HG02759 (cell line): ENCODE measurements at regions not wholly inside any gene's neighbourhood (a gene's known extent, or its start where the extent isn't known, plus 50 kb on each side); places are given as distances from the start of the nearest gene placed in this dataset.

Experiments used
- ATAC-seq: cut with Tn5 transposase; IDR thresholded peaks from one replicate; pipeline ENCODE4 v1.9.1; 2021; ENCODE audit warnings: mild to moderate bottlenecking, moderate library complexity; ENCODE audit not compliant: unreplicated experiment

- ATAC-seq: no peak
Observed at GRCh38 chr4:165610679-165611437, 232.1 kb downstream of the CPE start.

DNA sequence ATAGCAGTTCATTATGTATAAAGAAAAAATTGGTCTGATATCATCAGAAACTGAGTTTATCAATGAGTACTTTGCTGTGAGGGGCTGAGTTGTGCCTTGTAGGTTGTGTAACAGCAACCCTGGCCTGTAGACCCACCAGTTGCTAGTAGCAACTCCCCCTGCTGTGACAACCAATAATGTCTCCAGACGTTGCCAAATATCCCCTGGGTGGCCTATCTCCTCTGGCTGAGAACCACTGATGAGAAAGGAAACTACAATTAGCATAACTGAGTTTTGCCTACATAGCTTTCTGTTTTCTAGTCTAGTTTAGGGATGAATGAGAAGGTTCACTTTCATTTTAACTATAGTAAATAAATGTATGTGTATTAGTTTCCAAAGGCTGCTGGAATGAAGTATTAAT lies 234.1 kb downstream of the CPE start:
- peak; percentile 92 for ATAC-seq

DNA sequence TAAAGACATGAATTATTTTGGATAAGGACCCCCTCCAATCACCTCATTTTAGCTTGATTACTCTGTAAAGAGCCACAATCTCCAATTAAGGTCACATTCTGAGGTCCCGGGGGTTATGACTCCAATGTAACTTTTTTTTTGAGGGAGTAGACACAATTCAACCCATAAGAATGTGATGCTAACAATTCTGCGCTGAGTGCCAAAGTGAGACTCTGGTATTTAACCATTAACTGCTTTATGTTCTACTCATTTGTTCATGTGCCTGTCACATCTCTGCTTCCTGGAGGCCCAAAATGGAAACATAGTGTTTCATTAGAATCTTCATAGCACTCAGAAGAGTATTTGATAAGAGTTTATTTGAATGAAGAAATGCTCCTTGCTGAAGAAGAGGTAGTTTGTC lies 234.8 kb downstream of the CPE start:
- ATAC-seq: no peak

DNA sequence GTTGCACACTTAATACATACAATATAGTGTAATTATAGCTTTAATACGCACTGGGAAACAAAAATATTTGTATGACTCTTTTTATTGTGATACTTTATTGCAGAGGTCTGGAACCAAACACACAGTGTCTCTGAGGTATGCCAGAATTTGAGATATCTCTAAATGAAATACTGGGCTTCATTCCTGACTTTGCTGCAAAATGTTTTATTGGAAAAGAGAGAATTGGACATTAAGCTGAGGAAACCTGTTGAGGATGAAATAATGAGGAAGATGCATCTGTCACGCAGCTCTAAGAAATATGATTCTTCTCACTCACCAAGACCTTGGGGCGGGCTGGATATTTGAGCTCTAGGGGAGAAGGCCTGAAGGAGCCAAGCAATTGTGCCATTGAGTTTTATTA lies 242.1 kb downstream of the CPE start:
- ATAC-seq: no peak

GRCh38 chr4:165621983-165622382 lies 243.2 kb downstream of the CPE start:
- ATAC-seq: no peak

- no peak for ATAC-seq
Observed at GRCh38 chr4:165625281-165625680, 246.5 kb downstream of the CPE start.

DNA sequence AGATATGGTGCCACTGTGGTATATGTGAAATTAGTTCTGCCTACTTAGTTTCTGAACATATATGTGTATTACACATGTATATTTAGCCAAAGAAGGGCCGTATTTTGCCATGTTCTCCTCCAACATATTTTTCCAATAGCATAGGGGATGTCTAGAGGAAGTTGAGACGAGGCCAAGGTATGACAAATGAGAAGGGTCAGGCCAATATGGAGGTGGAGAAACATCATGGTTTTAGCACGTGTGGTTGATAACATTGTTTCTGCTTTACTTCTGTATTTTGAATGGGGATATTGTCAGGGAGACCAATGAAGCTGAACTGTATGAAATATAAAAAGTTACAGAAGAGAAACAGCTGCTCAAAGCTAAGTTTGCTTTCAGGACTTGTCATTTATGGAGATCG lies 246.7 kb upstream of the TLL1 start:
- no peak for ATAC-seq

- no peak for ATAC-seq
Observed at GRCh38 chr4:165627128-165627527, 245.9 kb upstream of the TLL1 start.

DNA sequence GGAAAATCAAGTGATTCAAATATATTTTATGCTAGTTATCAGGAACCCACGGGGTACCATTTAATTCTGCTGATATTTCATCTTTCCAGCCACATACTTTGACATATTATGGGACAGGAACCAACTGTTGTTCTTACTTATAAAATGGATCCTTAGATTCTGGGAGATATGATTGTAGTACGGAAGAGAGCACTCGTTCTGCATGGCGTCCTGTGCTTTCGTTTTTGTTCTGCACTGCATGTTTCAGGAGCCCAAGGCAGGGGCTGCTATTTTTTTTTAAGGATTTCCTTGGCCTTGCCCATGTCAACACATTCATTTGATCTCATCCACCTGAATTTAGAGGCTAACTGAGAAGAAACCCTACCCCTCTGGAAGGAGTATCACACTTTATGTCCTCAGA lies 245.5 kb upstream of the TLL1 start:
- no peak for ATAC-seq

DNA sequence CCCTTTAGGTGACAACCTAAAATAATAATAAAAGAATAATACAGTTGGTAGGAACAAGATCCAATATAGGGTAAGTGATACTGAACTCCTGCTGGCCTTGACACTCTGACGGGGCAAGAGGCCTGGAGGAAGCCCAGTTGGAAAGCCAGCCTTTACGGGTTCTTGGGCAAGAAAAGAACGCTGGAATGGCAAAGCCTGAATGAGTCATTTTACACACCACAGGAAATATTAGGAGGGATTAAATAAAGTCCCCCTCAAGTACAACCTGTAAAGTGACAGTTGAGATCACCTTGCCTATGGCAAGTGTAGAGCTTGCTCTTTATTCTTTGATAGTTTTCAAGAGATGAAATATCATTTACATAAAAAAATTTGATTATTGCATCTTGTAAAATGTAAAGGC lies 244.5 kb upstream of the TLL1 start:
- ATAC-seq: no peak

- no peak for ATAC-seq
Observed at GRCh38 chr4:165630671-165631070, 242.4 kb upstream of the TLL1 start.

- no peak for ATAC-seq
Observed at GRCh38 chr4:165631208-165631894, 241.7 kb upstream of the TLL1 start.

DNA sequence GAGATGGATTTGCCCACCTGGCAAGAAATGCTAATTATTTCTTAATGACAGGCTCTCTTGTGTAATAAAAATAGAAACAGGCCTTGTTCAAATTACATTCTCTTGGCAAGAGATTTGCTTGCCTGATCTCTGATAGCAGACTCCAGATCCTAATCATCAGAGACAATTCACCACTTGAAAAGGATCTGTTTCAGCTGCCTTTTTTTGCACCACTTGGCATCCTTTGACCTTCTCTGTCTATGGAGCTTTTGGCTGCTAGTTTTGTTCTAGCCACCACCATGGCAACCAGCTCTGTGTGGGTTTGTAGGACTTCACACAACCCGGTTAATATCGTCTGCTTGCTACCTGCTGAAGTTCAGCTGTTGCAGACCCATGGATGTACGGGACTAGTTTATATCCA lies 241.1 kb upstream of the TLL1 start:
- no peak for ATAC-seq

DNA sequence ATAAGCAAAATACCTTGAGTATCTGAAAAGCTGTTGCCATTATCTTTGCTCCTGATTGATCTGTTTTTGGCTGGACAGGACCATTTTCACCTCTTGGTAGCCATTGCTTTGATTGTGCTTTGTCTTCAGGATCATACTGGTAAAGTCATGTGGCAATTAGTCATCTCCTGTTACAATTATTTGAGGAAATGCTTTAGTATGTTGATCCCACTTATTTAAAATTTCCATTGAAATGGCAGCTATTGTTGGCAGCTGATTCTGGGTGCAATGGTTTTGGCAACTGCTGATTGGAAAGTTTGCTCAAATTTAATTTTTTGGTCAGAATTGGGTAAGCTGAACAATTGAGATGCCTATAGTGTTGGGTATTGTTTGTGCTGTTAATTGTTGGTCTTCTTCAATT lies 238.3 kb upstream of the TLL1 start:
- ATAC-seq: no peak

DNA sequence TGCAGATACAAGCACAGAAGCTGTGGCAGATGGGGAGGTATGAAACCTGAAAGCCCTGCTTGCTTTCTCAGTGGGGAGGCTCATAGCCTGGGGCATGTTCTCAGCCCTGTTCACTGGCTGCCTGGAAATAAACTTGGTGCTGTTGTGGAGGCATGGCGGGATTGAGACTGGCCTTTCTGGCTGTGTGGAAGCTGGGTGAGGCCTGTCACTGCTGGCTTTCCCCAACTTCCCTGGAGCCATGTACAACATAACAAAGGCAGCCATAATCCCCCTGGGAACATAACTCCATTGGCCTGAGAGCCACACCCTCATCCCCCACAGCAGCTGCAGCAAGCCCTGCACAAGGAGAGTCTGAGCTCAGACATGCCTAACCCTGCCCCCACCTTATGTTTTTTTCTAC lies 237.7 kb upstream of the TLL1 start:
- ATAC-seq: no peak

GRCh38 chr4:165635951-165636350 lies 237.1 kb upstream of the TLL1 start:
- no peak for ATAC-seq

DNA sequence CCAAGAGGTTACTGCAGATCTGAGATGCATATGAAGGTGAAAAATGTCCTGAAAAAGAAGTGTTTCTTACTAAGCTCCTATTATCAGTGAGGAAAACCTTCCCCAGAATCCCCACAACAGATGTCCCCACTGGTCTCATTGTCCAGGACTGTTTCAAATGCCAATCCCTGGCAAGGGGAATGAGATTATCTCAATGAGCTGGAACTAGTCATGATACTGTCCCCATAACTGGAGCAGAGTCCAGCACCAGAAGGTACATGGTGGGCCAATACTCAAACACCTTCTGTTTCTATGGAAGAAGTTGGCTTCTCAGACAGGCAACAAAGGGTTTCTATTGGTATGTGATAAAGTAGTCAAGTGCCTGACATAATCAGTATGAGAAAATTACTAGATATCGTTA lies 221.1 kb upstream of the TLL1 start:
- ATAC-seq: no peak

GRCh38 chr4:165654556-165654955 lies 218.5 kb upstream of the TLL1 start:
- ATAC-seq: no peak

DNA sequence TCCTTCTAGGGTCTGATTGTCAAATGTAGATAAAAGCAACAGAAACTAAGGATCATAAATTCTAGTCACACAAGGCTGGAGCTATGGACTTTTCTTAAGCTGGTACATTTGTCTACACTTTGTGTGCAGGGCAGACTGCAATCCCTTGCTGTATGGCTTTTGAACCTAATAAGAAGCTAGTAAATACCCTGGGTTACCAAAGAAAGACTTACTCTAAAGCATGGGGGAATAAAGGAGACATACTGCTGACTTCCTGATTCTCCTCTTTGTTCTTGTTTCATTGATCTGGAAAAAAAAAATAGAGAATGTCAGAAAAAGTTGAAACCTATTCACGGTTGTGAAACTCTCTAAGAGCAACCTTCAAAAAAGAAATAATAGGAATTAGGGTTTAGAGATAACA lies 216.6 kb upstream of the TLL1 start:
- ATAC-seq: no peak

GRCh38 chr4:165656829-165657490 lies 216.1 kb upstream of the TLL1 start:
- ATAC-seq: no peak

DNA sequence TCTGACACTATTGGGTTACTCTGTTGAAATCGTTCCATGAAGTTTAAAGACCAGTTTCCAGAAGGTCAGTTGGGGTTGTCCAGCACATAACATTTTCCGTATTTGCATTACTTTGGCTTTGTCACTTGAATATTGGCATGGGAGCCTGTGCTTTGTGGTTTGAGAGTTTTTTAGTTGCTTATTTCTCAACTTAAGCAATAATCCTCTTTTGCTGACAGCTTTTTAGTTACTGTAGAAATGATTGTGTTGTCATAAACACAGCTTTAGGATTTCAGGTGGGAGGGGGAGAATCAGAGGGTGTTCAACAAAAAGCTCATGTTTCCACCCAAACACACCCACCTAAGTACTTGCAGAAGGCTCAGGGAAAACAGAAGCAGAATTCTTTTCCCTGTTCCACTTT lies 210.7 kb upstream of the TLL1 start:
- ATAC-seq: no peak

DNA sequence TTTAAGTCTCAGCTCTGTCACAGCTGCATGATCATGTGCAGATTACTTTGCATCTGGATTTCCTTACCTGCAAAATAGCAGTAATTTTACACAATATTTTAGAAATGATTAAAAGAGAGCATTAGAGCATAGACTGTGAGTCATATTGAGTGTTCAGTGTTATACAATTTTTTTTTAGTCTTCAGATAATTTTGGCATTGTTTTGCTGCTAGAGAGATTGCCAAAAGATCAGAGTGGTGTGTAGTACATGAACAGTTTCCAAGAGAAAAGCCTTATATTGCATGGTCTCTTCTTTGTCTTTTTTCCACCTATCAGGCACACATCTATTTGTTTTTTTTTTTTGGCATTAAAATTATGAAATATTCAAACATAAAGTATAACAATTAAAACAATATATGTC lies 209.6 kb upstream of the TLL1 start:
- ATAC-seq: no peak
